Breast epithelium (tissue), 3 donors: ENCODE measurements at regions not wholly inside any gene's neighbourhood (a gene's known extent, or its start where the extent isn't known, plus 50 kb on each side); places are given as distances from the start of the nearest gene placed in this dataset.

ENCODE experiments used
- CTCF ChIP-seq, 3 donors: fragments of 450-650 bp; IDR thresholded peaks; one replicate each; pipeline ENCODE4 v1.5.1; 2016 to 2017; ENCODE audit warnings: antibody characterized with exemption in 3 of 3, mild to moderate bottlenecking in 3 of 3, moderate library complexity in 3 of 3
- POLR2A ChIP-seq: fragments of 450-650 bp; IDR thresholded peaks from one replicate; pipeline ENCODE4 v1.6.1; 2016; ENCODE audit warnings: antibody characterized with exemption, mild to moderate bottlenecking, moderate library complexity
- POLR2AphosphoS5 ChIP-seq, 3 donors: sonication (generic); formaldehyde crosslinking; IDR thresholded peaks; one replicate each; pipeline ENCODE4 v1.6.1; 2017; ENCODE audit warnings: antibody characterized with exemption in 3 of 3

GRCh38 chr3:18586076-18586475, 160.9 kb upstream of the SATB1 start:
- TF ChIP-seq CTCF (IDR thresholded peaks at IDR 0.05), result no peak
- TF ChIP-seq POLR2A, result no peak
- TF ChIP-seq POLR2AphosphoS5 (IDR thresholded peaks at IDR 0.05), result no peak
